RWPE1 (cell line): ENCODE measurements at regions not wholly inside any gene's neighbourhood (a gene's known extent, or its start where the extent isn't known, plus 50 kb on each side); places are given as distances from the start of the nearest gene placed in this dataset.

Experiments
- CTCF ChIA-PET: fragments of 350-600 bp; sonication (Branson Sonifier 250); formaldehyde crosslinking; extraction: SDS; loops from one replicate; lab custom pipeline; 2021; lab: Yijun Ruan, JAX
- POLR2A ChIA-PET: fragments of 400-600 bp; formaldehyde crosslinking; extraction: SDS; loops from one replicate; lab custom pipeline; 2020; ENCODE audit warnings: antibody characterized with exemption; ENCODE audit not compliant: low non-redundant PET; lab: Yijun Ruan, JAX
- DNase-seq: peaks from one replicate; pipeline ENCODE4 v3.0.0; 2012; ENCODE audit warnings: low spot score
- H3K27ac ChIP-seq: fragments of 450-650 bp; 2 replicates; pipeline ENCODE4 v1.5.1; 2017
- TF ChIP-seq, protein P1 (sequence below): fragments of 450-650 bp; conservative IDR thresholded peaks from 2 replicates; pipeline ENCODE4 v1.5.1; 2017; ENCODE audit warnings: low read depth, mild to moderate bottlenecking

DNA sequence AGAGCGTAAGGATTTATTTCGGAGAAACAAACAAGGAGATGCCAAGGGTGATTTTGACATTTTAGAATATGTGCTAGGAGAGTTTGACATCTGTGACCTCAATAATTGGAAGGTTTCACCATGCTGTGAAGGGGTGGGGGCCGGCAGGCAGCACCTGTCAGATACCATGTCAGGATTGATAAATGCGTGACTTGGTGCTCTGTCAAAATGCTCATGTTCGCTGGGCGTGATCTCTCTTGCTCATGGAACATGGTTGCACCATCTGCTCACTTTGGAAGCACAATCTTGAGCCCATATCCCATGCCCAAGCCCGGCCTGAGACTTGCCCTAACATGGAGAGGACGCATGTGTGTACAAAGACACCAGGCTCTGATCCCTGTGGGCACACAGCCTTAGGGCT is 347.6 kb downstream of the RNF144A start:
- TF ChIP-seq, protein P1, sequence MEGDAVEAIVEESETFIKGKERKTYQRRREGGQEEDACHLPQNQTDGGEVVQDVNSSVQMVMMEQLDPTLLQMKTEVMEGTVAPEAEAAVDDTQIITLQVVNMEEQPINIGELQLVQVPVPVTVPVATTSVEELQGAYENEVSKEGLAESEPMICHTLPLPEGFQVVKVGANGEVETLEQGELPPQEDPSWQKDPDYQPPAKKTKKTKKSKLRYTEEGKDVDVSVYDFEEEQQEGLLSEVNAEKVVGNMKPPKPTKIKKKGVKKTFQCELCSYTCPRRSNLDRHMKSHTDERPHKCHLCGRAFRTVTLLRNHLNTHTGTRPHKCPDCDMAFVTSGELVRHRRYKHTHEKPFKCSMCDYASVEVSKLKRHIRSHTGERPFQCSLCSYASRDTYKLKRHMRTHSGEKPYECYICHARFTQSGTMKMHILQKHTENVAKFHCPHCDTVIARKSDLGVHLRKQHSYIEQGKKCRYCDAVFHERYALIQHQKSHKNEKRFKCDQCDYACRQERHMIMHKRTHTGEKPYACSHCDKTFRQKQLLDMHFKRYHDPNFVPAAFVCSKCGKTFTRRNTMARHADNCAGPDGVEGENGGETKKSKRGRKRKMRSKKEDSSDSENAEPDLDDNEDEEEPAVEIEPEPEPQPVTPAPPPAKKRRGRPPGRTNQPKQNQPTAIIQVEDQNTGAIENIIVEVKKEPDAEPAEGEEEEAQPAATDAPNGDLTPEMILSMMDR = no peak
- POLR2A ChIA-PET = no interaction called here
- DNase-seq = no peak
- CTCF ChIA-PET = no interaction called here
- no peak overlapping the region for H3K27ac ChIP-seq

DNA sequence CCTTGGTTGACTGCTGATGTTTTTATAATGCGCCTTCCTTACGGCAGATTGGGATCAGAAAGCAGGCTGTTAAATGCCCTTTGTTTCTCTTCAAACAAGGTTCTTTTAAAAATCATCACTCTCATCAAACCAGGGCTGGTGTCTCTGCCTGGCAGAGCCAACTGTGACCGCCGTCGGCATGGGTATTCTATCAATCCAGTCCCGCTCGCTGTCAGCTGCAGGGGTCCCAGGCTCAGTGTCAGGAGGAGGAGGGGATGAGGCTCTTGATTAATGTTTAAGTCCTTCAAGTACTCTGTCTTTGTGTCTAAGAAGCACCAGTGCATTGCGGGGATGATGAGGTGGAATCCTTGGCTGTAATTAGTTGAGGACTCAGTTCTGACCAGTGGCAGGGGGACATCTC is 348.1 kb downstream of the RNF144A start:
- H3K27ac ChIP-seq = no peak overlapping the region
- POLR2A ChIA-PET = no interaction called here
- no peak for DNase-seq
- TF ChIP-seq, protein P1 = no peak
- CTCF ChIA-PET = no interaction called here

DNA sequence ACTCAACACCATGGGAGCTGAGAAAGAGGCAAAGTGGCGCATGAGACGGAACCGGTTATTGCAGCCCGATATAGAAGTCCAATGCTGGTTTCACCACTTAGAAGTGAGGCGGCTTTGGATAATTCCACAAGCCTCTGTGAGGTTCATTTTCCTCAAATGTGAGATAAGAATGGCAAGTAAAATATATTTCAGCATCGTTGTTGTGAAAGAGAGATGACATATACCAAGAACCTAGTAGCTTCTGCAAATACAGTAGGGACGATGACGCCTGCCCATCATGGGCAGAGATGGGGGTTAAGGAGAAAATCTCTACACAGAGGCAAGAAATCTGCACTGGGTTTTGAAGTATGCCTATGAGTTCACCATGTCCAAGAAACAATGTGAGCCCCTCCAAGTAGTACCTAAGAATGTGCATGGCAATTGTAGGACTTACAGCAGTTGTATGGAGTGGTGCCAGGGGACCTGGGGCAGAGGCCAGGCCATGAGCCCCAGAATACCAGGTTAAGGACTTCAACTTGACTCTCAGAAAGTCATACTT is 352.0 kb downstream of the RNF144A start:
- DNase-seq = no peak
- POLR2A ChIA-PET = no interaction called here
- TF ChIP-seq, protein P1 = no peak
- no peak overlapping the region for H3K27ac ChIP-seq
- CTCF ChIA-PET = interaction anchor here (0.6 kb wide), 1 partner anchor 50 kb away, joined by 3 read pairs; no protein-coding TSS in a partner anchor

DNA sequence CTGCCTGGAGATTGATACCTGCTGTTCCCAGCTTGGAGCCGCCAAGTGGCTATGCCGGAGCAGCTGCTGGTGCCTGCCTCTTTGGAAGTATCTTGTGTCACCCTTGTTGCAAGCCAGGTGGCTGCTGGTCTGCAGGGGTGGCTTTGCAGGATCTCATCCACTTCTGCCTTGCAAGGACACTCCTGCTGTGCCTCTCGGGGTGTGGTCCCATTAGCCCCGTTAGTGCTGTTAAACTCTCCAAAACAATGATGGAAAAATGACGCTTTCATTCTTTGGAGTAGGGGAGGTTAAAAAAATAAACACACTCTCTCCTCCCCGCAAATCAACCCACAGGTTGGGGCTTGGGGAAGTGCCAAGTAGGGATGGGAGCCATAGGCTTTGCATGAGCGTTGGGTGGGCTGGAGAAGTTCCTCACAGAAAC is 352.8 kb downstream of the RNF144A start:
- no peak overlapping the region for H3K27ac ChIP-seq
- no peak for DNase-seq
- ChIA-PET POLR2A (no interaction called here), CTCF (interaction anchor here (0.6 kb wide), 1 partner anchor 51 kb away, joined by 3 read pairs; no protein-coding TSS in a partner anchor)
- TF ChIP-seq, protein P1 = no peak

DNA sequence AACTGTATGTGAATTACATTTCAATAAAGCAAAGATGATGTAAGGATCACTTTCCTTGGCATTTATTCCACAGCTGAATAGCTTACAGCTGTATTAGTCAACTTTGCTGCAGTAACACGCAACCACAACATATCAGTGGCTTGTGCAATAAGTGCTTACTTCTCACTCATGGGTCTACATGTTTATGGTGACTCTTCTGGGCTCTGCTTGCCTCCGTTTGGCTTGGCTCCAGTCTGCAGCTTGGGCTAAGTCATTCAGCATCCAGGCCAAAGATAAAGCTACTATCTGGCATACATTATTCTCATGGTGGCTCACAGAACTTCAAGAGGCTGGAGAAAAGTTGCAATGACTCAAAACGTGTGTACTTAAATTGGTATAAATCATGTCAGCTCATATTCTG is 355.0 kb downstream of the RNF144A start:
- POLR2A ChIA-PET = no interaction called here
- CTCF ChIA-PET = interaction anchor here (0.7 kb wide), 1 partner anchor 266 kb away, joined by 3 read pairs; no protein-coding TSS in a partner anchor
- DNase-seq = no peak
- TF ChIP-seq, protein P1 = no peak
- no peak overlapping the region for H3K27ac ChIP-seq

DNA sequence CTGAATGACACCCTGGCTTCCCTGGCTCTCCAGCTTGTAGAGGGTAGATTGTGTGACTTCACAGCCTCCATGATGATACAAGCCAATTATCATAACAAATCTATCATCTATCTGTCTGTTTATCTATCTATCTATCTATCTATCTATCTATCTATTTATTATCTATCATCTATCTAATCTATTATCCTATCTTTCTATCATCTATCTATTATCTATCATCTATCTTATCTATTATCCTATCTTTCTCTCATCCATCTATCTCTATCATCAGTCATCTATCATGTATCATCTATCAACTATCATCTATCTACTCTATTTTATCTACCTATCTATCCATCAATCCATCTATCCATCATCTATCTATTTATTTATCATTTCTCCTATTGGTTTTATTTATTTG is 361.8 kb downstream of the RNF144A start:
- CTCF ChIA-PET = no interaction called here
- no peak for DNase-seq
- TF ChIP-seq, protein P1 = no peak
- no peak overlapping the region for H3K27ac ChIP-seq
- POLR2A ChIA-PET = no interaction called here
